Fibroblast of pulmonary artery (primary cell): ENCODE measurements at regions not wholly inside any gene's neighbourhood (a gene's known extent, or its start where the extent isn't known, plus 50 kb on each side); places are given as distances from the start of the nearest gene placed in this dataset.
"Not testable (repeated sequence)": the region's sequence is repeated elsewhere in the genome, so short reads cannot be mapped to it uniquely, and the experiment has no call there.

Source experiments
- DNase-seq: peaks from one replicate; pipeline ENCODE4 v3.0.0-alpha.2; 2010; ENCODE audit warnings: low read depth
- H3K4me3 ChIP-seq: replicated peaks from 2 replicates; pipeline ENCODE4 v1.5.1; 2011; ENCODE audit warnings: low read depth, mild to moderate bottlenecking, control low read depth, low read length, moderate library complexity
- TF ChIP-seq, protein P1 (sequence below): IDR thresholded peaks from 2 replicates; pipeline ENCODE4 v1.5.1; 2011; ENCODE audit warnings: mild to moderate bottlenecking, control low read depth, low read length, inconsistent platforms; ENCODE audit errors: missing control alignments

DNA sequence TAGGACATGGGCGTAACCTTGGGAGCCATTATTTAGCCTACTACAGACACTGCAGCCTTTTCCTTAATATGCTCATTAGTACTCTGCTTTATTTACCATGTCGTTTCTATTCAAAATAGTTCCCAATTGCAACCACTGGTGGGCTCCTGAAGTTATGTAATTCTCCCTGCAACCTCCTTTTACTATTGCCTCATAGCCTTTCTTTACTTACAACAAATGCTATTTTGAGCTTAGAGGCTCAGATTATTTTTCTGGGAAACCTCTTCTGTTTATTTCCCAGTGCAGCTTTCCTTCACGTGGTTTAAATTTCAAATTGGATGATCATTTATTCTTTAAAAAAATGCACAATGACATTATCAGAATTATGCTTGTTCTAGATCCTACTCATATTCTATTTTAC, 492.3 kb upstream of the TMEFF2 start:
- no peak for DNase-seq
- H3K4me3 ChIP-seq: no peak overlapping the region
- TF ChIP-seq, protein P1, sequence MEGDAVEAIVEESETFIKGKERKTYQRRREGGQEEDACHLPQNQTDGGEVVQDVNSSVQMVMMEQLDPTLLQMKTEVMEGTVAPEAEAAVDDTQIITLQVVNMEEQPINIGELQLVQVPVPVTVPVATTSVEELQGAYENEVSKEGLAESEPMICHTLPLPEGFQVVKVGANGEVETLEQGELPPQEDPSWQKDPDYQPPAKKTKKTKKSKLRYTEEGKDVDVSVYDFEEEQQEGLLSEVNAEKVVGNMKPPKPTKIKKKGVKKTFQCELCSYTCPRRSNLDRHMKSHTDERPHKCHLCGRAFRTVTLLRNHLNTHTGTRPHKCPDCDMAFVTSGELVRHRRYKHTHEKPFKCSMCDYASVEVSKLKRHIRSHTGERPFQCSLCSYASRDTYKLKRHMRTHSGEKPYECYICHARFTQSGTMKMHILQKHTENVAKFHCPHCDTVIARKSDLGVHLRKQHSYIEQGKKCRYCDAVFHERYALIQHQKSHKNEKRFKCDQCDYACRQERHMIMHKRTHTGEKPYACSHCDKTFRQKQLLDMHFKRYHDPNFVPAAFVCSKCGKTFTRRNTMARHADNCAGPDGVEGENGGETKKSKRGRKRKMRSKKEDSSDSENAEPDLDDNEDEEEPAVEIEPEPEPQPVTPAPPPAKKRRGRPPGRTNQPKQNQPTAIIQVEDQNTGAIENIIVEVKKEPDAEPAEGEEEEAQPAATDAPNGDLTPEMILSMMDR: no peak

GRCh38 chr2:192682511-192682910, 487.8 kb upstream of the TMEFF2 start:
- not testable (repeated sequence) for DNase-seq, H3K4me3 ChIP-seq

- TF ChIP-seq, protein P1: no peak
- no peak overlapping the region for H3K4me3 ChIP-seq
- no peak for DNase-seq
Observed at GRCh38 chr2:192675681-192676080, 480.9 kb upstream of the TMEFF2 start.

DNA sequence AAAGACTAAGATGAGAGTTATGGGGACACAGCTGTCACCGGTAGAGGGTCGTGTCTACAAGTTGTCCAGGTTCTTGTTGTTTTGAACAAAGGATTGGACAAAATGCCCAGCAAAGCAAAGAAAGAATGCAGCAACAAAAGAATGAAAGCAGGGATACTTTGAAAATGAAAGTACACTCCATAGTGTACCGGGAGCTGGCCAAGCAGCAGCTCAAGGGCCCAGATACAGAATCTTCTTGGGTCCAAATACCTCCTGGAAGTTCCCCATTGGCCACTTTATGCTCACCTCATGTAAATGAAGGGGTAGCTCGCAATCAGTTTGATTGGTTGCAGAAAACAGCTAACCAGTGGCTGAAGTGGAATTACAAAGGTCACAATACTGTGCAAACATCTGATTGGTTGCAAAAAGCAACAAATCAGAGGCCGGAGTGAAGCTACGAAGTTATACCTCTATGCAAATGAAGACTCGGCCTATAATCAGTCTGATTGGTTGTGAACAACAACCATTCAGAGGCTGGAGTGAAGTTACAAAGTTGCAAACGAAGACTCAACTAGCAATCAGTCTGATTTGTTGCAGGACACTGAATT, 474.9 kb upstream of the TMEFF2 start:
- TF ChIP-seq, protein P1: no peak
- no peak for DNase-seq
- no peak overlapping the region for H3K4me3 ChIP-seq

DNA sequence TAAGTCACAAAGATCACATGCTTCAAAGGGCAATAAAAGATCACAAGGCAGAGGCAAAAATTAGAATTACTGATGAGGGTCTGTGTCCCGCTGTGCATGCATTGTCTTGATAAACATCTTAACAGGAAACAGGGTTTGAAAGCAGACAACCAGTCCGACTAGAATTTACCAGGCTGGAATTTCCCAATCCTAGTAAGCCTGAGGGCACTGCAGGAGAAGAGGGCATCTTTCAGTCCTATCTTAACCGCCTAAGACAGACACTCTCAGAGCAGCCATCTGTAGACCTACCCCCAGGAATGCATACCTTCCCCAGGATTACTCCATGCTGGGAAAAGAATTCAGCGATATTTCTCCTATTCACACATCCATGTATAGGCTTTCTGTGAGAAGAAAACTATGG, 465.8 kb upstream of the TMEFF2 start:
- DNase-seq: not testable (repeated sequence)

DNA sequence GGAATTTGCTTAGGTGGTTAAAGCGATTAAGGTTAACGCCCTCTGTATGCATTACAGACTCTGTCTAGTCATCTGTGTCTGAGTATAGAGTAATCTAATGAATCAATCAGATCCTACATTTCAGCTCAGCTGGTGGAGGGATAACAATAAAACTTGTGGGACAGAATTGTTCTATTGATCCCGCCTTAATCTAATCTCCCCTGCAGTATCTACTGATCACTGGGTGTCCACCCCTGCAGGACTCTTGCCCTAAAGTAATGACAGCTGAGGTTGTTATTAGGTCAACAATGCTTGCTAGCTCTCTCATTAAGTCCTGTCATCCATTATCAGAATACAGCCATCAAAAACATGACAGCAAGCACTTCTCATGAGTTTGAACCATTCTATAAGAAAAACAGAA, 462.6 kb upstream of the TMEFF2 start:
- no peak overlapping the region for H3K4me3 ChIP-seq
- TF ChIP-seq, protein P1: no peak
- DNase-seq: no peak

More for the DNA sequence above, 465.8 kb upstream of the TMEFF2 start:
- not testable (repeated sequence) for H3K4me3 ChIP-seq

GRCh38 chr2:192655916-192656315, 461.2 kb upstream of the TMEFF2 start:
- DNase-seq: no peak
- TF ChIP-seq, protein P1: no peak
- no peak overlapping the region for H3K4me3 ChIP-seq

- TF ChIP-seq, protein P1: no peak
- H3K4me3 ChIP-seq: no peak overlapping the region
- no peak for DNase-seq
Observed at GRCh38 chr2:192645811-192646598, 451.3 kb upstream of the TMEFF2 start.
